Right renal cortex interstitium (tissue), 3 donors: ENCODE measurements at regions not wholly inside any gene's neighbourhood (a gene's known extent, or its start where the extent isn't known, plus 50 kb on each side); places are given as distances from the start of the nearest gene placed in this dataset.

Experiments used
- DNase-seq, 3 donors: peaks; one replicate each; pipeline ENCODE4 v3.0.0-alpha.2; 2013; ENCODE audit warnings: low read depth in 3 of 3, low spot score in 2 of 3

DNA sequence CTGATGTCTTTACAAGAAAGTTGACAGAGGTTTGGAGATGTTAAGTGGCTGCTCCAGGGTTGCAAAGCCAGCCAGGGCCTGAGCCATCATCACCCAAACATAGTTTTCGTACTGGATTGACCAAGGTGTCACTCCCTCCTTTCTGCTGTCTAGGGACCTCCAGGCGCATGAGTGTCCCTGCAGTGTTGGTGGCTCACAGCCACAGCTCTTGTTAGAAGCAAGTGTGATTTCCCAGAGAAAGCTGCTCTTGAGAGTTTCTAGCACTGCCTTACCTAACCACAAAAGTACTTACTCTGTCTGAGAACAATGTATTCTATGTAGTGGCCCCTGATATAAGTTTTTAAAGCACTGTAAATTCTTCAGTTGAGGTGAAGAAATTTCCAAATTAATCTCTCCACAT lies 144.1 kb downstream of the SOX2 start:
- DNase-seq, result no peak

DNA sequence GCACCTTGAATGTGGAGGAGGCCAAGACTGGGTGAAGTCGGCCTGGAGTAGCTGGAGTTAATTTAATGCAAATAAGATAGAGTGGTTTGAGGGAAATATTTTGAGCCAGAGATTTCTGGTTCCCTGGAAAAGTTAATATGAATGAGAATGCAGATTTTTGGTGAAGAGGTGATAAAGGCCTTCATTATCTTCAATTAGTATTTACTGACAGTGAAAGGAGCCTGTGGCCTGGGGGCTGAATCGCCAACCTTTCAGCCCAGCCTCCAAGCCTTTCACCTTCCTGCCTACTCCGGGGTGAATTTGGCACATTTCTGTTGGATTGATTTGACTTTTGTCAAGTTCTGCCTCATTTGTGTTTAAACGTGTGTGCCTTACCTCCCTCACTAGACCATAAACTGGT lies 147.8 kb downstream of the SOX2 start:
- no peak for DNase-seq

DNA sequence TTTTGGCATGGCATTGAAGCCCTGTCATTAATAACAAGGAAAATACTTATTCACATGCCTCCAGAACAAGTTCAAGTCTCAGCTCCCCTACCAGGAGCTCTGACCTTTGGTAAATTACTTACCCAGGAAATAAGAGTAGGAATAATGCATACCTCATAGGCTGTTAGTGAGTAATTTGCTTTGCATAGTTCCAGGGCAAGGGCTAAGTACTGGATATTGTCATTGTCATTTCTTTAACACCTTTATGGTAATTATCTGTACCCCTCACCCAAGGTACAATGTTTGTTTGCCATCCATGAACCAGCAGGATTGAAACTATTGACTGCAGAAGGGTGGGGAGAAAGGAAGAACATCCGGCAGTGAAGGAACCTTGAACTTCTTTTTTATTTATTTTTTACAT lies 148.5 kb downstream of the SOX2 start:
- DNase-seq, result no peak

DNA sequence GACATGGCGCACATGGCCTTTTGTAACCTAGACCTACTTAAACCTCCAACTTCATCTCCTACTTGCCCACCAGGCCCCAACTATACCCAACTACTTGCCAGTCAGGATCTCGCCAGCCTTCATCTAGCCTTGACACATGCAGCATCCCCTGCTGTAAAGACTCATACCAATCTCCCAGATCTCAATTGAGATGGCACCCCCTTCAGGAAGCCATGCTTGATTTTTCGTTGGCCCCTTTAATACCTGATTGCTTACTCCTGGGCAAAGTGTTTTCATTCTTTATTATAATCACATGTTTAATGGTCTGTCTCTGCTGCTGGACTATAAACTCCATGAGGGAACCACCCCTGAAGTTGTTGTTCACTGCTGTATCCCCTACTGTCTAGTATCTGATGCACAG lies 150.8 kb downstream of the SOX2 start:
- no peak for DNase-seq

DNA sequence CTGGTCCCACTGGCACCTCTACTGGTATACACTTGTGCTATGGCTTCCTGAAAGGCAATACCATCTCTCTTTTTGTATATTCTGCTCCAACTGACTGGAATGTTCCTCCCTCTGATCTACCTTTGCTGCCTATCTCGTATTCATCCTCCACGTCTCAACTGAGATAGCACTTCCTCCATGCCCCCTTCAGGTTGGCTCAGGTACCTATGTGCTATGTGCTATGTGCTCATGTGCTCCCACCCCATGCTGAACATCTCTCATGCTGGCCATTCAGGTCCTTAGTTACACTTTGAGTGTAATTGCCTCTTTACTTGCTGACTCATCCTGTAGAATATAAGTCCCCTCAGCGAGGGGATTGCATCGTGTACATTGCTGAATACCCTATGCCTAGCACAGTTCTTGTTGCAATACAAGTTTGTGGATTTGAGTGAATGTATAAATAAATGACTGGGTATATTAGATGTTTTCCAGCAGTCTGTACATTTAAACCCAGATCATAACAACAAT lies 156.9 kb downstream of the SOX2 start:
- DNase-seq, result no peak

DNA sequence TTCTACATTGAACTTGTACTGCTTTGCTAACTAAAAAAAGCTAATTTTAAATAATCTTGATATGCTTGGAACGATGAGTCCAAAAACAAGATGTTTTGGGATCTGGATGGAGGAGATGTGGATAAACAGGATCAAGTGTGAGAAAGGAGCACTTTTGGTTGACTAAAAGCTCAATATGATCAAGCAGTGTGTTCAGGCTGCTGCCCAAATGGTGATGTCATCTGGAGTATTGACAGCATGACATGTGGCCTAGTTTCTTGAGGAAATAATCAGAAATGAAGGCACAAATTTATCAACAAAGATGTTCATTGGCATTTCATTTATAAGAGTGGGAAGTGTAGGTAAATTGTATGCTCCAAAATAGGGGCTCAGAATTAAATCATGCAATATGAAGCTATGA lies 161.2 kb downstream of the SOX2 start:
- DNase-seq, result no peak

DNA sequence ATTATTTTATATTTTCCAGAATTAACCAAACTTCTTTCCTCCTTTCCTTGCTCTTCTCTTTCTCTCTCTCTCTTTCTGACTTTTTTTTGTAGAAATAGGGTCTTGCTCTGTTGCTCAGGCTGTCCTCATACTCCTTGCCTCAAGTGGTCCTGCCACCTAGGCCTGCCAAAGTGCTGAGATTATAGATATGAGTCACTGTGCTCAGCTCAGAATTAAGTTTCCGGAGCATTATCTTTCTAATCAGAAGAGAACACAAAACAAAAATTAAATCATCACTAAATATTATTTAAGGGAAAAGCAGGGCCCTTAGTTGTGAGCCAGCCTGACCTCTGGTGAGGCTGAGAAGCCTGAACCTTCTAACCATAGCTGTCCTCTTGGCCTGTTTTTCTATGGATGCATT lies 168.2 kb downstream of the SOX2 start:
- no peak for DNase-seq

DNA sequence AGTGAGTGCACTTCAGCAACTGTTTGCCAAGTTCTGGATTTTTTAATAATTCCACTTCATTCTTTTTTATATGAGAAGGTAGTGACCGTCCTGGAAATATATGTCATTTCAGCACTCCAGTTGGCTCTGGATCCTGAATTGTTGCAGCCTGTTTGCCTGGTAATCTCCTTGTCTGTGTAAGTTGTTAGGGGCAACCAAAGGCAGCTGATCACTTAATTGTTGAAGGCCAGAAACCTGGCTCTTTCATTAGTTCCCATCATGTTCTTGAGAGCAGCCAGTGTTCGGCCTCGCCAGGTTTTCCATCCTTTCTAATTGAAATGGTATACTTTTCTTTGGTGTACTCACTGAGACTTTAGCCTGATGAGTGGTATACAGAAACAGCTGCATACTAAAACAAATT lies 168.6 kb downstream of the SOX2 start:
- DNase-seq, result no peak

DNA sequence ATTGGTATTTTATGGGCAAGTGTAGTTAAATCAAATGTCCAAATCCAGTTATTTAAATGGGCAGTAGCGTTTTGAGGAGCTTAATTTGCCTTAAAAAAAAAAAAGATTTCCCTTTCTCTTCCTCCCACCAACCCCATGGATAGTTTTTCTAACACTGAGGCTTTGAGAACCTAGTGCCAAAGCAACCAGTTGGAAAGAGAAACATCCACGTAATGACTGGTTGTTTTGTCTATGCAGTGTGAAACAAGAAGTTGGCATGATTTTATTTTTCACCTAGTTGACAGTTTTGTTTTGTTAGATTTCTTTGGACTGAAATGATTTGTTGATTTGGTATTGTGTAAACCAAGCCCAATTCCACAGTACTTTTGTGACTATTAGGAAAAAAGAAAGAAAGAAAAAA lies 170.0 kb downstream of the SOX2 start:
- no peak for DNase-seq

DNA sequence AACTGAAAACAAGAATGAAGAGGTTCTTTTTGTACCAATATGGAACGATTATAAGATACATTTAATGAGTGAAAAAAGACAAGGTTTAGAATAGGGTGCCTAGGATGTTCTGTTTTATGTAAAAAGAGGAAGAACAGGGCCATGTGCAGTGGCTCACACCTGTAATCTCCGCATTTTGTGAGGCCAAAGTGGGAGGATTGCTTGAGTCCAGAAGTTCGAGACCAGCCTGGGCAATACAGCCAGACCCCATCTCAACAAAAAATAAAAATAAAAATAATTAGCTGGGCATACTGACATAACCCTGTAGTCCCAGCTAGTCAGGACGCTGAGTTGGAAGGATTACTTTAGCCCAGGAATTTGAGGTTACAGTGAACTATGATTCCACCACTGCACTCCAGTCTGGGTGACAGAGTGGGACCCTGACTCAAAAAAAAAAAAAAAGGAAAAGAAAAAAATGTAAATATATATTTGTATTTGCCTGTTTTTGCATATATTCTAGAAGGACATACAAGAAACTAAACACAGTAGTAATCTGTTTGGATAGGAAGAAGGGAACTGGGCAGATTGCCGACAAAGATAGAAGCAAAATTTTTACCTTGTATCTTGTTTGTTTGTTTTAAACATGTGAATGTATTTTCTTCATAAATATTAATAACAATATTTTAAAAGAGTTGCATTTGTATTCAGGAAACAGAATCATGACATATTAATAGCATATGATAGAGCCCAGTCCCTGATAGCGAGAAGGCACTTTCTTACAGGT lies 174.3 kb downstream of the SOX2 start:
- no peak for DNase-seq

DNA sequence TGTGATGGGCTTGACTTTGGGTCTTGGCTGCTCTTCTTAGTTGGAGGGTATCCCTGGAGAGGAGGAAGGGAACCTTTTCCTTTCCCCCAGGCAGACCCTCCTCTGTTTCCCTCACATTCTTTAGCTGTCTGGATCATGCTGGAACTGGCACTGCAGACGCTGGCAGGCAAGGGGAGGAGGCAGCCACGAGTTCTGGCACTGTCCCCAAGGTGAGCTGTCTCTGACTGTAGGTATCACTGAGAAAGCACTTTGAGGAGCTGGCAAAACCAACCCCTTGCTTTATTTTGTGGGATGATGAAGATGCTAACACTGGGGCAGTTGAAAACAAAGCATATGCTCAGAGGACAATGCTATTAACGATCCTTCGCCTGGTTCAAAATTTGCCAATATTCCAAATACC lies 175.0 kb downstream of the SOX2 start:
- DNase-seq, result no peak

DNA sequence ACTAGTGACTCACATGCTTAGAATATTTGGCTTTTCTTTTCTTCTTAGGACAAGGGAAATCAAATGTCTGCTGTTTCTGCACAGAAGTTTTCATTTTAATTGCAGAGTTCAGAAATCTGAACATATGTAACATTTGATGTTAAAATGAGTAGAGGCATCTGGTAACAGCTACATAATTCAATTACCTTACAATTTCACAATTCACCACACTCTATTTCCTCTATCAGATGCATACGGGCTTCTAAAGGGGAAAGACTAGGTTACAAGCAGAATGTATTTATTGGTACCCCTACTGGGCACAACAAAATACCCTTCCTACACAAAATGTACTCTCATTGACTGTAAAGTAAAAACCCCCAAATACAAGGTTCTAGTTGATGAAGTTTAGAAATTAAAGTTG lies 176.0 kb downstream of the SOX2 start:
- DNase-seq, result no peak

DNA sequence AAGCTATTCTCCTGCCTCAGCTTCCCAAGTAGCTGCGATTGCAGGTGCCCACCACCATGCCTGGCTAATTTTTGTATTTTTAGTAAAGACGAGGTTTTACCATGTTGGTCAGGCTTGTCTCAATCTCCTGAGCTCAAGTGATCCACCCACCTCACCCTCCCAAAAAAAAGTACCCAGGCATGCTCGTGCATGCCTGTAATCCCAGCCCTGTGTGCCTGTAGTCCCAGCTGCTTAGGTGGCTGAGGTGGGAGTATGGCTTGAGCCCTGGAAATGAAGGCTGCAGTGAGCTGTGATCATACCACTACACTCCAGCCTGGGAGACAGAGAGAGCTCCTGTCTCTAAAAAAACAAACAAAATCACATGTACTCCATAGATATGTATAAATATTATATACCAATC lies 176.5 kb downstream of the SOX2 start:
- no peak for DNase-seq

DNA sequence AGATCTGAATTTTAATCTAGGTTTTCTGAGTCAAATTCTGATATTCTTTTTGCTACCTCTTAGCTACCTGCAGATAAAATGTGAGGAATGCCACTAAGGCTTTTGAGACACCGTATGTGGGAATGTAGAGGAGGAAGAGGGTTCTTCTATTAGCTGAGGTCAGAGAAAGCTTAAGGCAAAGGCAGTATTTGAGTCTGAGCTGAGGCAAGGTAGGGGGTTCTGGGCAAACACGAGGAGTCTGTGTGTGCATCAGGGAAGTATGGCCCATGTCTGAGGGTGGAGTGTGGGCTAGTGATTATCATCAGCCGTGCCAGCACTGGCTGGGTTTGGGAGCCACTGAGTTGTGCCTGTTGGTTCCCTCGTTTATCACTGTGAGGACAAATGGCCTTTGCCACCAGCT lies 181.1 kb downstream of the SOX2 start:
- DNase-seq, result no peak

DNA sequence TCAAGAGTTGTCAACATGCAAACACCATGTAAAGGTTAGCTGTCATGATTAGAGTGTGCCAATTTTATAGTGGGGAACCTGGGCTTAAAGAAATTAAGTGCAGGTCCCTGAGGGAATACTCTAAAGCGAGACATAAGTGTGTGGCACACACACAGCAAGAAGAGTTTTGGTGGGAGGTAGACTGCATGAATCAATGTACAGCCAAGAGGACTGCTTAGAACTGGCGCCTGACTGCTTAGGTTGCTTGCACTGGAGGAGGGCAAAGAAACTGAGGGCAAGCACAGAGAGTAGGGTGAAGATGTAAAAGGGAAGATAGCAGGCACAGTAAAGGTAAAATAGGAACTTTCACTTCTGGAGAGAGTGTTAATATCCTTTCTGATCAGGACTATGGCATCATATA lies 184.9 kb downstream of the SOX2 start:
- no peak for DNase-seq

DNA sequence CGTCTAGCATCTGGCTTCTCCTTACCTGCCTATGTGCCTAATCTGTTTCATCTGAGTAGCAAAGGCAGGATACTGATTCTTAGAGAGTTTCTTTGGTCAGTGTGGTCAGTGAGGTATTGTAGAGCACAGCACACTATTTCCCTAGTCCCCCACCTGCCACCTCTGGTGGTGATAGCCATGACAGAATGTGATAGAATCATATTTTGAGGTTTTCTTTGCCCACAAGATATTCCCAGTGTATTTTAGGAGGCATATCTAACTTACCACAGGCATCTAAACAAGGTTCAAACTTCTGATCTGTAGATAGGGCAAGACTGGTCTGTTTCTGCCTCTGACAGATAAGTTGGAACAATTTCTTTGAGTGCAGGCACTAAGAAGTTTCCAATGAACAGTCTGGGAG lies 188.0 kb downstream of the SOX2 start:
- DNase-seq, result no peak

DNA sequence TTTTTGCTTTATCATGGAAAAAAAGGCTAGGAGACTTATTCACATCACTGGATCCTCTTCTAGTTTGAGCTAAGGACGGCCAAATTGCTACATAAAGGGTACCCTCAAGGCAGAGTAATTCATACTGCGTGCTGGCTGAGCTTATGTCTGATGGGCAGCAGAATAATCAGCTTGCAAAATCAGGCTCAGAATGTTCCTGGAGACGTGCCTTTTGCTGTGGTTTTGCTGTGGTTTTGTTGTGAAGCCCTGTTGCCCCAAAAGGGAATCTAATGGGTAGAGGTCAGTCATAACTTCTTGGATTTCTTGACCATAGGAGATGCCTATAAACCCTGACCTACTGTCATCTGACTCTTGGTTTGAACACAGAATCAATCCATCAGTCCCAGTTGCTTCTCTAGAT lies 189.9 kb downstream of the SOX2 start:
- DNase-seq, result no peak

DNA sequence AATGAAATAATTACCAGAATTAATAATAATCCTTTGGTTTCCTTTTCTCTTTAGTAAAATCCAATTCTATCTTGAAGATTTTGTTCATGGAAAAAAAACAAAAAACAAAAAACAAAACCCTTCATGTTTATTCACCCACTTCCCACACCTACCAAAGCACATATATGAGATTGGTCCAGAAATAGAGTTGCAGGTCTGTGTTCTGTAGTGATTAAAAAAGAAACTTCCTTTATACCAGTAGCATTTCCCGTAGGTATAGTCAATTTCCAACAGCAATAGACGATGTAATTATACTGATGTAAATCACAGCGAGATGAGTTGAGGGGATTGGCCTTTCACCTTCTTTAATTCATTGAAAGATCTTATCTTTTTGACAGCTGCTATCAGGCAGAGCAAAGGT lies 194.6 kb downstream of the SOX2 start:
- DNase-seq, result no peak

DNA sequence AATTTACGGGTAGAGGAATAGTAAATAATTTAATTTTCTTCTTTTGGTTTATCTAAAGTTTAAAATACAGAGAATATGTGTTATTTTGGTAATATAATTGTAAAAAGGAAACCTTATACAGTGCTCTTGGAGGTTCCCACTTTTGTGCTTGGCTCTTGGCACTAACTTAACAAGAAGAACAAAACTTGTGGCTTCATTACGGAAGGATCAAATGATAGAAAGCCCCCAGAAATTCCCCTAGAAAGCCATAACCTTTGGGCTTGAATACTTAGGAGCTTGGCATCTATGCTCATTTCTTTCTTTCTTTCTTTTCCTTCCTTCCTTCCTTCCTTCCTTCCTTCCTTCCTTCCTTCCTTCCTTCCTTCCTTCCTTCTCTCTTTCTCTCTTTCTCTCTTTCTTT lies 197.5 kb downstream of the SOX2 start:
- no peak for DNase-seq

DNA sequence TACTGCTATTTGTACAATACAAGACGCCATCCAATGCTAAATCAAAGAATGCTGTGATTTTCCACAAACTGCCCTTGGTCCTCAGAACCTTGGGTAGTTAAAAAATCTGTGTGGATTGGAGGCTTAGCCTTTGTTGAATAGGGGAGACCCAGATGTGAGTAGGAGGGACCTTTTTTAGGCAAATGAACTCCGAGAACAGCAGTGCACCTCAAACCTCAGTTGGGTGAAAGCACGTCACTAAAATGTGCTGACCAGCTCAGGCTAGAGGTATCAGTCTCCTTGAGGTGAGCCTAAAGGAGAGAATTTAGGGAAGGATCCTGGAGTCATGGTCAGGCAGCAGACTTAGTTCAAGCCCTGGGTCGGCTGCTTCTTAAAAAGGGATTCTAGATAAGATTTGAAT lies 200.7 kb downstream of the SOX2 start:
- DNase-seq, result no peak

DNA sequence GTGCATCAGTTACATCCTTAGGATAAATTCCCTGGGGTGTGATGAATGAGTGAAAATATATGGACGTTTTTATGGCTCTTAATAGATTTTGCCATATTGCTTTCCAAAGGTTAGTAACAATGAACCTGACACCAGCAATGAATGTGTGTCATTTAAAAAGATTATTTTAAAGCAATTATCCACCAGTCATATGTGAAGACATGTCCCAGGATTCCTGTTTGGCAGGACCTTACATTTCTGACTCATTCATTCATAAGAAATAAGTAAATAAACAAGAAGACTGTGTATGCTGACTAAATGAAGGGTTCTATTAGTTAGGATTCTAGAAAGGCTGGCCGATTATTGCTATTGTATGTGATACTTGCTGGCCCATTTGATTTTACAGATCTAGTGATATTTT lies 201.5 kb downstream of the SOX2 start:
- no peak for DNase-seq

DNA sequence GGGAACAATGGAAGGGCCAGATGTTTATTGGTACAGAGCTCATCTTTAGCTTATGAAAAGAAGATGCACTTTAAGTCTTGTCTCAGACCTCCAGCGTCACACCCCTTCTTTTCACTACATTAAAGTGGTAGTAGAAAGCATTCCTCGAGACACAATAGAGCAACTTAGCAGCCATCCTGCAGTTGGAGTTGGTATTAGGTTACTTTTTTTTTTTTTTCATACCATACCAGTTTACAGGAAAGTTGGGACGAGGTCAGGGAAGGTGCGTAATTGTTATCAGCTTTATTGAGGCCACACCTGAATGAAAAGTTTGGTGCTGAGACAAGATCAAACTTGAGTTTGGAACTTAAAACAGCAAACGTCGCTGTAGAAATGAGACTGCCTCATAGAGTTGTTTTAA lies 203.8 kb downstream of the SOX2 start:
- no peak for DNase-seq

DNA sequence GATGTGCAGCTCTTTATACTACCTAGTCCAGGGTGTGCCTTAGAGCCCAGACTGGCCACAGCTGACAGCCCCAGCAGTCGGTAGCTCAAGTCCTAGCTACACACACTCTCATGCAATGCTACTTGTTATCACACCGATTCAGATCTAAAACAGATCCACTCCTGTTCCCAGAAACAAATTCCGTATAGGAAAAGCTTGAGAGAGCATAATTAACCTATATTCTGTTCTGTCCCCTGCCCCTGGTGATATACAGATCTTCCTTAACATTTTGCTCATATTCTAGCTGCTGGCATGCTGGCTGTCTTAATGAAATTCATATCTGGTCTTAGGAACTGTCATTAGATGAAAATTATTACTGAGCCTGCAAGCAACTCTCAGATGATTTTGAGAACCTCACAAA lies 204.3 kb downstream of the SOX2 start:
- DNase-seq, result no peak
